MCF 10A (cell line): ENCODE measurements at regions not wholly inside any gene's neighbourhood (a gene's known extent, or its start where the extent isn't known, plus 50 kb on each side); places are given as distances from the start of the nearest gene placed in this dataset.

Experiments
- BruUV-seq: library from RNA; stranded (reverse); fragments of 400-500 nt; replicated peaks from 2 replicates; lab custom pipeline; 2021; lab: Mats Ljungman, UMichigan
- CTCF ChIA-PET: fragments of 300-600 bp; sonication (Branson Sonifier 250); formaldehyde crosslinking; extraction: SDS; loops from one replicate; lab custom pipeline; 2021; ENCODE audit warnings: antibody characterized with exemption, inconsistent platforms; lab: Yijun Ruan, JAX
- POLR2A ChIA-PET: fragments of 300-600, 350-650 bp; sonication (Branson Sonifier 250); formaldehyde crosslinking; extraction: SDS; loops from one replicate; lab custom pipeline; 2020; ENCODE audit warnings: antibody characterized with exemption, inconsistent platforms; lab: Yijun Ruan, JAX
- DNase-seq: peaks from one replicate; pipeline ENCODE4 v3.0.0-alpha.2; 2018; ENCODE audit not compliant: unreplicated experiment
- H3K27ac Mint-ChIP-seq: one replicate; pipeline ENCODE4 v1.8.0; 2022; ENCODE audit warnings: mild to moderate bottlenecking, low read depth, mixed read lengths; ENCODE audit not compliant: unreplicated experiment
- H3K27me3 Mint-ChIP-seq: one replicate; pipeline ENCODE4 v1.8.0; 2022; ENCODE audit warnings: mixed read lengths; ENCODE audit not compliant: insufficient read depth, unreplicated experiment
- H3K36me3 Mint-ChIP-seq: one replicate; pipeline ENCODE4 v1.8.0; 2022; ENCODE audit warnings: mild to moderate bottlenecking, moderate library complexity, mixed read lengths; ENCODE audit not compliant: insufficient read depth, unreplicated experiment
- H3K4me1 Mint-ChIP-seq: one replicate; pipeline ENCODE4 v1.8.0; 2022; ENCODE audit warnings: mixed read lengths; ENCODE audit not compliant: insufficient read depth, unreplicated experiment
- H3K4me3 Mint-ChIP-seq: one replicate; pipeline ENCODE4 v1.8.0; 2022; ENCODE audit warnings: mild to moderate bottlenecking, moderate library complexity, mixed read lengths; ENCODE audit not compliant: unreplicated experiment
- H3K9me3 Mint-ChIP-seq: one replicate; pipeline ENCODE4 v1.8.0; 2022; ENCODE audit warnings: mixed read lengths; ENCODE audit not compliant: unreplicated experiment
- intact Hi-C: fragments of 100-400 bp; cut with micrococcal nuclease; formaldehyde crosslinking; loops from 2 replicates; pipeline ENCODE4 v1.14.1; 2022
- TF ChIP-seq, protein P1 (sequence below): fragments of 200-600 bp; IDR thresholded peaks from one replicate; pipeline ENCODE4 v1.8.0; 2022; ENCODE audit warnings: antibody characterized with exemption, mild to moderate bottlenecking; ENCODE audit not compliant: unreplicated experiment

DNA sequence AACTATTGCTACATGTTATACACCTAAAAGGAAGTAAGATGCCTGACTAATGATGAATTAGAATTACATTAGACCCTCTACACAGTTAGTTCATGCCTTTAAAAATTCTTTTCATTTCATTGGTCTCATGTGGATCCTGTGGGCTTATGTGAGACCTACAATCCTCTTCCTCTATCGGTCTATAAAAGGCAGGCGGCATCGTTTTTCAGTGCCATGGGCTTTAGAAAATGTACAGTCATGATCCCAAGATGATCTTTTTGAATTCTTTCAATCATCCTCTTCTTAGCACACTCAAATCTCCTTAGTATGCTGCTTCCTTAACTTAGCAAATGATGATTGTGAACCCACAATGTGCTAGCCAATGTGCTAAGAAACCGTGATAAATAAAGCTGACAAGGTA is 193.9 kb downstream of the ZNF608 start:
- Mint-ChIP-seq H3K27me3 (no peaks in the 10 kb centered on the region), H3K4me3 (no peak overlapping the region), H3K27ac (no peak overlapping the region), H3K4me1 (no peaks in the 10 kb centered on the region), H3K36me3 (no peaks in the 10 kb centered on the region), H3K9me3 (peaks cover 12% of the 10 kb centered on the region)
- ChIA-PET POLR2A (no interaction called here), CTCF (no interaction called here)
- intact Hi-C loops, result no loop called here
- BruUV-seq, result no TSS peak
- TF ChIP-seq, protein P1, sequence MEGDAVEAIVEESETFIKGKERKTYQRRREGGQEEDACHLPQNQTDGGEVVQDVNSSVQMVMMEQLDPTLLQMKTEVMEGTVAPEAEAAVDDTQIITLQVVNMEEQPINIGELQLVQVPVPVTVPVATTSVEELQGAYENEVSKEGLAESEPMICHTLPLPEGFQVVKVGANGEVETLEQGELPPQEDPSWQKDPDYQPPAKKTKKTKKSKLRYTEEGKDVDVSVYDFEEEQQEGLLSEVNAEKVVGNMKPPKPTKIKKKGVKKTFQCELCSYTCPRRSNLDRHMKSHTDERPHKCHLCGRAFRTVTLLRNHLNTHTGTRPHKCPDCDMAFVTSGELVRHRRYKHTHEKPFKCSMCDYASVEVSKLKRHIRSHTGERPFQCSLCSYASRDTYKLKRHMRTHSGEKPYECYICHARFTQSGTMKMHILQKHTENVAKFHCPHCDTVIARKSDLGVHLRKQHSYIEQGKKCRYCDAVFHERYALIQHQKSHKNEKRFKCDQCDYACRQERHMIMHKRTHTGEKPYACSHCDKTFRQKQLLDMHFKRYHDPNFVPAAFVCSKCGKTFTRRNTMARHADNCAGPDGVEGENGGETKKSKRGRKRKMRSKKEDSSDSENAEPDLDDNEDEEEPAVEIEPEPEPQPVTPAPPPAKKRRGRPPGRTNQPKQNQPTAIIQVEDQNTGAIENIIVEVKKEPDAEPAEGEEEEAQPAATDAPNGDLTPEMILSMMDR, result no peak
- DNase-seq, result no peak

DNA sequence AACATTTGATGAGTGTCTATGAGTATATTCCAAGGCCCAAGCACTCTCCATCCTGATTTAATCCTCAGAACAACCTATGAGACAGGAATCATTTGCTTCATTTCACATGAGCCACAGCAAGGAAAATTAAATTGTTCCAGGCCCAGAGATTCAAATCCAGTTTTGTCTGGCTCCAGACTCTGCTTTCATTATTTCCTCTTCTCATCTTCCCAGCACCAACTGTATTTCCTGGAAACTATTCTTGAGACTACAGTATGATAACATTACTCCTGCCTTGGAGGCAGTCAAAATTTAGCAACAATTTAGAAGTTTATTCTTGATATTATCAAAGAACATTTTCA is 194.5 kb downstream of the ZNF608 start:
- no TSS peak for BruUV-seq
- Mint-ChIP-seq H3K36me3 (no peaks in the 10 kb centered on the region), H3K9me3 (peaks cover 8% of the 10 kb centered on the region), H3K4me1 (no peaks in the 10 kb centered on the region), H3K27me3 (no peaks in the 10 kb centered on the region), H3K4me3 (no peak overlapping the region), H3K27ac (no peak overlapping the region)
- ChIA-PET POLR2A (no interaction called here), CTCF (no interaction called here)
- no peak for DNase-seq
- intact Hi-C loops, result no loop called here
- TF ChIP-seq, protein P1, result no peak

DNA sequence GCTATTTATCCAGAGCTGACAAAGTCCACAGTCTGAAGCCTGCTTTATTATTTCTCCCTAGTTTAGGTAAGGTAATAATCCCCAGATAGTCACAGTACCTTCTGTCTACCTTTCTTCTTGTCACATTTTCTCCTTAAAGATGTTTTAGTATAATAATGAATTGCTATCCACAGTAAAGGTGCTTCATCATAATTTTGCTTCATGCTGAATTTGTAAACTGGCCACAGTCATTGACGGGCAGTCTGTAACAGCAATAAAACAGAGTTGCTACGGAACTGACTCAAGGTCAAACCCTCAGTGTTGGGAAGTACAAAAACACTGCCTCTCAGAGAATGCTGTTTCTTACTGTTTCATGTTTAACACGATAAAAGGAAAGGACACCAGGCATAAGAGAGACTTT is 195.7 kb downstream of the ZNF608 start:
- no peak overlapping the region for H3K27ac Mint-ChIP-seq
- intact Hi-C loops, result no loop called here
- DNase-seq, result no peak
- H3K36me3 Mint-ChIP-seq, result no peaks in the 10 kb centered on the region
- no peaks in the 10 kb centered on the region for H3K4me1 Mint-ChIP-seq
- TF ChIP-seq, protein P1, result no peak
- CTCF ChIA-PET, result no interaction called here
- H3K27me3 Mint-ChIP-seq, result no peaks in the 10 kb centered on the region
- no TSS peak for BruUV-seq
- H3K4me3 Mint-ChIP-seq, result no peak overlapping the region
- no peaks in the 10 kb centered on the region for H3K9me3 Mint-ChIP-seq
- POLR2A ChIA-PET, result interaction anchor here (0.7 kb wide), 1 partner anchor 22 kb away, joined by 3 read pairs; no protein-coding TSS in a partner anchor

DNA sequence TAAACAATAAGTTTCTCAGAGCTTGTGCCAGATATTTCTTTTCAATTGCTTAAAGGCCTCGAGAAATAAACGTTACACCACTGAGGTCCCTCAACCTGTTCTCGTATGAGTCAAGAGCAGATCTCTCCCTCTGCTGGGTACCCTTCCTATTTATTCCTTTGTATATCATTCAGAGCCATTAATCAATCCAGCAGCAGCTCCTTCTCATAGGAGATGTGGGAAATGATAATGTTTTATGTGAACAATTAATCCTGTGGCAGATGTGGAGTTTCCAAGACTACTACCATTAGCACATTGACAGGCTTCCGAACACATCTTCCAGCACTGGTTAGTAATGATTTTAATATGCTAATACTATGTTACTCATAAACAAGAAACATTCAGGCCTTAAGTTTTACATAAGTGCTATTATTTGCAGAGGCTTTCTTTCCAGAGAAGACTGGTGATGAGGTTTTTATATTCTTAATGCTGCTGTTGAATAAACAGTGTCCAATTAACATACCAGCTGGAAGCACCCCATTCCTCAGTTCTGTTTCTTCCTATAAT is 196.5 kb downstream of the ZNF608 start:
- no peak overlapping the region for H3K27ac Mint-ChIP-seq
- BruUV-seq, result no TSS peak
- TF ChIP-seq, protein P1, result no peak
- no peaks in the 10 kb centered on the region for H3K27me3 Mint-ChIP-seq
- no peak overlapping the region for H3K4me3 Mint-ChIP-seq
- ChIA-PET CTCF (interaction anchor here (1.2 to 1.3 kb wide), 2 partner anchors 12 to 23 kb away, joined by 4 to 6 read pairs; no protein-coding TSS in a partner anchor), POLR2A (interaction anchor here (0.6 to 0.7 kb wide), 3 partner anchors 23 to 148 kb away, joined by 3 read pairs; no protein-coding TSS in a partner anchor)
- no peaks in the 10 kb centered on the region for H3K9me3 Mint-ChIP-seq
- no peak for DNase-seq
- H3K4me1 Mint-ChIP-seq, result no peaks in the 10 kb centered on the region
- intact Hi-C loops, result no loop called here
- H3K36me3 Mint-ChIP-seq, result no peaks in the 10 kb centered on the region
